Neural progenitor cell (in vitro differentiated cells): ENCODE measurements at regions not wholly inside any gene's neighbourhood (a gene's known extent, or its start where the extent isn't known, plus 50 kb on each side); places are given as distances from the start of the nearest gene placed in this dataset.

ENCODE experiments used
- EZH2phosphoT487 ChIP-seq: fragments of 200-600 bp; sonication (generic); IDR thresholded peaks from 2 replicates; pipeline ENCODE4 v1.6.1; 2017; ENCODE audit warnings: antibody characterized with exemption
- TF ChIP-seq, protein P1 (sequence below): fragments of 200-600 bp; sonication (generic); IDR thresholded peaks from 2 replicates; pipeline ENCODE4 v1.5.1; 2017; ENCODE audit warnings: antibody characterized with exemption, mild to moderate bottlenecking

DNA sequence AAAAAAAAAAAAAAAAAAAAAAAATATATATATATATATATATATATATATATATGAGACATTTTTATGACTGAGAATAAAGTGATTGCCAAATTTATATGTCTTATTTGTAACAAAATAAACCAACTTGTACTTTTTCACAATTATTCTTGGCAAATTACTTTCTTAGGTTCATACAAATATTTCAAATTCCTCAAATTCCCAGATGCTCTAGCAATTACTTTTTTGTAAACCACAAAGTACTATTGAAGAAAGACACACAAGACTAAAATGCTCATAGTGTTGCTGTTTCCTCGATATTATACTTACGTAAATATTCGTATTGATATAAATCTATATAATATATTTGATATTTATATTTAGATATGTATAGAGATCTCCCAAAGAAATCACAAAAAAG, 390.0 kb downstream of the FAT4 start:
- TF ChIP-seq EZH2phosphoT487: no peak
- TF ChIP-seq, protein P1, sequence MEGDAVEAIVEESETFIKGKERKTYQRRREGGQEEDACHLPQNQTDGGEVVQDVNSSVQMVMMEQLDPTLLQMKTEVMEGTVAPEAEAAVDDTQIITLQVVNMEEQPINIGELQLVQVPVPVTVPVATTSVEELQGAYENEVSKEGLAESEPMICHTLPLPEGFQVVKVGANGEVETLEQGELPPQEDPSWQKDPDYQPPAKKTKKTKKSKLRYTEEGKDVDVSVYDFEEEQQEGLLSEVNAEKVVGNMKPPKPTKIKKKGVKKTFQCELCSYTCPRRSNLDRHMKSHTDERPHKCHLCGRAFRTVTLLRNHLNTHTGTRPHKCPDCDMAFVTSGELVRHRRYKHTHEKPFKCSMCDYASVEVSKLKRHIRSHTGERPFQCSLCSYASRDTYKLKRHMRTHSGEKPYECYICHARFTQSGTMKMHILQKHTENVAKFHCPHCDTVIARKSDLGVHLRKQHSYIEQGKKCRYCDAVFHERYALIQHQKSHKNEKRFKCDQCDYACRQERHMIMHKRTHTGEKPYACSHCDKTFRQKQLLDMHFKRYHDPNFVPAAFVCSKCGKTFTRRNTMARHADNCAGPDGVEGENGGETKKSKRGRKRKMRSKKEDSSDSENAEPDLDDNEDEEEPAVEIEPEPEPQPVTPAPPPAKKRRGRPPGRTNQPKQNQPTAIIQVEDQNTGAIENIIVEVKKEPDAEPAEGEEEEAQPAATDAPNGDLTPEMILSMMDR: no peak
